ENCODE measurements at regions not wholly inside any gene's neighbourhood (a gene's known extent, or its start where the extent isn't known, plus 50 kb on each side); places are given as distances from the start of the nearest gene placed in this dataset.

- H3K4me3 ChIP-seq (ENCODE audit: low read depth, low read length) = no peak overlapping the region
- ChIA-PET CTCF (interaction anchor here (0.6 kb wide), 1 partner anchor 12 kb away, joined by 3 read pairs; no protein-coding TSS in a partner anchor), POLR2A (no interaction called here)
- TF ChIP-seq ZNF214 (tag by site-specific recombination; IDR thresholded peaks at IDR 0.05; ENCODE audit: borderline replicate concordance) (0 out of 2 replicates have a peak, but pooled peaks have one; percentile 54), PRDM1 (tag by site-specific recombination; IDR thresholded peaks at IDR 0.05) (no peak)
- H3K36me3 ChIP-seq (ENCODE audit: control insufficient read depth in 2 of 2, insufficient read depth in 1 of 2, low read length in 2 of 2) = no peaks in the 10 kb centered on the region
- H3K27ac ChIP-seq (ENCODE audit: extremely low read depth, low read depth, low read length) = no peak overlapping the region
- no peaks in the 10 kb centered on the region for H3K9me3 ChIP-seq (ENCODE audit: control insufficient read depth, insufficient read depth, low read depth, low read length)
- H3K4me1 ChIP-seq (ENCODE audit: control insufficient read depth, insufficient read depth, low read length) = no peaks in the 10 kb centered on the region
Observed at GRCh38 chr9:108486831-108487230, 369.0 kb downstream of the ACTL7B start.

- Histone ChIP-seq H3K4me1 (ENCODE audit: control insufficient read depth, insufficient read depth, low read length) (no peaks in the 10 kb centered on the region), H3K9me3 (ENCODE audit: control insufficient read depth, insufficient read depth, low read depth, low read length) (no peaks in the 10 kb centered on the region), H3K4me3 (ENCODE audit: low read depth, low read length) (no peak overlapping the region), H3K27ac (ENCODE audit: extremely low read depth, low read depth, low read length) (no peak overlapping the region), H3K36me3 (ENCODE audit: control insufficient read depth in 2 of 2, insufficient read depth in 1 of 2, low read length in 2 of 2) (no peaks in the 10 kb centered on the region)
- POLR2A ChIA-PET = no interaction called here
- CTCF ChIA-PET = interaction anchor here (0.6 to 0.7 kb wide), 2 partner anchors 41 to 51 kb away, joined by 3 to 4 read pairs; no protein-coding TSS in a partner anchor
- TF ChIP-seq ZNF624 (tag by site-specific recombination; IDR thresholded peaks at IDR 0.05) (no peak), ZSCAN23 (tag by site-specific recombination; IDR thresholded peaks at IDR 0.05) (no peak), ZNF416 (tag by site-specific recombination; IDR thresholded peaks at IDR 0.05) (no peak), ZNF292 (tag by site-specific recombination; IDR thresholded peaks at IDR 0.05; ENCODE audit: borderline replicate concordance, low read depth) (no peak)
- TF ChIP-seq, protein P1, sequence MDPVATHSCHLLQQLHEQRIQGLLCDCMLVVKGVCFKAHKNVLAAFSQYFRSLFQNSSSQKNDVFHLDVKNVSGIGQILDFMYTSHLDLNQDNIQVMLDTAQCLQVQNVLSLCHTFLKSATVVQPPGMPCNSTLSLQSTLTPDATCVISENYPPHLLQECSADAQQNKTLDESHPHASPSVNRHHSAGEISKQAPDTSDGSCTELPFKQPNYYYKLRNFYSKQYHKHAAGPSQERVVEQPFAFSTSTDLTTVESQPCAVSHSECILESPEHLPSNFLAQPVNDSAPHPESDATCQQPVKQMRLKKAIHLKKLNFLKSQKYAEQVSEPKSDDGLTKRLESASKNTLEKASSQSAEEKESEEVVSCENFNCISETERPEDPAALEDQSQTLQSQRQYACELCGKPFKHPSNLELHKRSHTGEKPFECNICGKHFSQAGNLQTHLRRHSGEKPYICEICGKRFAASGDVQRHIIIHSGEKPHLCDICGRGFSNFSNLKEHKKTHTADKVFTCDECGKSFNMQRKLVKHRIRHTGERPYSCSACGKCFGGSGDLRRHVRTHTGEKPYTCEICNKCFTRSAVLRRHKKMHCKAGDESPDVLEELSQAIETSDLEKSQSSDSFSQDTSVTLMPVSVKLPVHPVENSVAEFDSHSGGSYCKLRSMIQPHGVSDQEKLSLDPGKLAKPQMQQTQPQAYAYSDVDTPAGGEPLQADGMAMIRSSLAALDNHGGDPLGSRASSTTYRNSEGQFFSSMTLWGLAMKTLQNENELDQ (tag by site-specific recombination; IDR thresholded peaks at IDR 0.05; ENCODE audit: low read depth) = no peak
Observed at GRCh38 chr9:108484468-108484867, 371.3 kb downstream of the ACTL7B start.

- CTCF ChIA-PET = no interaction called here
- Histone ChIP-seq H3K27ac (ENCODE audit: extremely low read depth, low read depth, low read length) (no peak overlapping the region), H3K4me1 (ENCODE audit: control insufficient read depth, insufficient read depth, low read length) (no peaks in the 10 kb centered on the region), H3K4me3 (ENCODE audit: low read depth, low read length) (no peak overlapping the region), H3K36me3 (ENCODE audit: control insufficient read depth in 2 of 2, insufficient read depth in 1 of 2, low read length in 2 of 2) (no peaks in the 10 kb centered on the region), H3K9me3 (ENCODE audit: control insufficient read depth, insufficient read depth, low read depth, low read length) (no peaks in the 10 kb centered on the region)
- no peak for TF ChIP-seq ZNF202 (tag by site-specific recombination; IDR thresholded peaks at IDR 0.05; ENCODE audit: borderline replicate concordance)
- TF ChIP-seq ZNF792 (tag by site-specific recombination; IDR thresholded peaks at IDR 0.05) = no peak
- no peak for TF ChIP-seq ZBTB17 (tag by site-specific recombination; IDR thresholded peaks at IDR 0.05)
- TF ChIP-seq ZNF549 (tag by site-specific recombination; IDR thresholded peaks at IDR 0.05) = no peak
- TF ChIP-seq ZNF518A (tag by site-specific recombination; conservative IDR thresholded peaks at IDR 0.05; ENCODE audit: low read depth) = no peak
- TF ChIP-seq ZNF623 (tag by site-specific recombination; IDR thresholded peaks at IDR 0.05) = no peak
- TF ChIP-seq KLF17 (tag by site-specific recombination; IDR thresholded peaks at IDR 0.05) = no peak
- no peak for TF ChIP-seq ZNF16 (tag by site-specific recombination; IDR thresholded peaks at IDR 0.05; ENCODE audit: low read depth)
- TF ChIP-seq, protein P2, sequence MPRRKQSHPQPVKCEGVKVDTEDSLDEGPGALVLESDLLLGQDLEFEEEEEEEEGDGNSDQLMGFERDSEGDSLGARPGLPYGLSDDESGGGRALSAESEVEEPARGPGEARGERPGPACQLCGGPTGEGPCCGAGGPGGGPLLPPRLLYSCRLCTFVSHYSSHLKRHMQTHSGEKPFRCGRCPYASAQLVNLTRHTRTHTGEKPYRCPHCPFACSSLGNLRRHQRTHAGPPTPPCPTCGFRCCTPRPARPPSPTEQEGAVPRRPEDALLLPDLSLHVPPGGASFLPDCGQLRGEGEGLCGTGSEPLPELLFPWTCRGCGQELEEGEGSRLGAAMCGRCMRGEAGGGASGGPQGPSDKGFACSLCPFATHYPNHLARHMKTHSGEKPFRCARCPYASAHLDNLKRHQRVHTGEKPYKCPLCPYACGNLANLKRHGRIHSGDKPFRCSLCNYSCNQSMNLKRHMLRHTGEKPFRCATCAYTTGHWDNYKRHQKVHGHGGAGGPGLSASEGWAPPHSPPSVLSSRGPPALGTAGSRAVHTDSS (tag by site-specific recombination; IDR thresholded peaks at IDR 0.05) = no peak
- POLR2A ChIA-PET = no interaction called here
Observed at GRCh38 chr9:108483676-108484075, 372.1 kb downstream of the ACTL7B start.
